HepG2 (cell line): ENCODE measurements at regions not wholly inside any gene's neighbourhood (a gene's known extent, or its start where the extent isn't known, plus 50 kb on each side); places are given as distances from the start of the nearest gene placed in this dataset.

Experiments
- CC2D1A ChIP-seq: sonication (generic); formaldehyde crosslinking; IDR thresholded peaks from 2 replicates; pipeline ENCODE4 v1.8.1; 2023; ENCODE audit warnings: mild to moderate bottlenecking, missing genetic modification reagents
- REXO4 ChIP-seq: sonication (generic); formaldehyde crosslinking; IDR thresholded peaks from 2 replicates; pipeline ENCODE4 v1.8.0; 2022; ENCODE audit warnings: missing genetic modification reagents, mild to moderate bottlenecking, borderline replicate concordance
- THRA ChIP-seq: sonication (generic); formaldehyde crosslinking; IDR thresholded peaks from 2 replicates; pipeline ENCODE4 v1.4.0; 2020; ENCODE audit warnings: missing genetic modification reagents, borderline replicate concordance
- ZBTB40 ChIP-seq, 2 experiments: fragments of 450-650 bp in 1 of 2; sonication (generic) in 1 of 2; formaldehyde crosslinking in 1 of 2; IDR thresholded peaks; 2 replicates each; pipeline versions ENCODE4 v1.6.1 to v1.8.0; 2016 to 2022; ENCODE audit warnings: antibody characterized with exemption in 1 of 2, mild to moderate bottlenecking in 1 of 2, missing genetic modification reagents in 1 of 2
- ZSCAN5A ChIP-seq: sonication (generic); formaldehyde crosslinking; IDR thresholded peaks from 2 replicates; pipeline ENCODE4 v1.8.0; 2022; ENCODE audit warnings: mild to moderate bottlenecking, missing genetic modification reagents, borderline replicate concordance
- ZZZ3 ChIP-seq: sonication (generic); formaldehyde crosslinking; IDR thresholded peaks from 2 replicates; pipeline ENCODE4 v1.4.0; 2020; ENCODE audit warnings: missing genetic modification reagents, mild to moderate bottlenecking, borderline replicate concordance

- TF ChIP-seq ZBTB40 (IDR thresholded peaks at IDR 0.05) (no peak), ZBTB40 (CRISPR knock-in tag; IDR thresholded peaks at IDR 0.05) (no peak), THRA (CRISPR knock-in tag) (no peak), ZZZ3 (no peak), REXO4 (CRISPR knock-in tag) (no peak), ZSCAN5A (CRISPR knock-in tag) (no peak), CC2D1A (CRISPR knock-in tag) (no peak)
Measured at GRCh38 chr2:84144345-84144744, 314.7 kb downstream of the SUCLG1 start (continued).
